ENCODE measurements at regions not wholly inside any gene's neighbourhood (a gene's known extent, or its start where the extent isn't known, plus 50 kb on each side); places are given as distances from the start of the nearest gene placed in this dataset.

- no peak for TF ChIP-seq CTCF (IDR thresholded peaks at IDR 0.05)
- no peak for TF ChIP-seq EP300 (IDR thresholded peaks at IDR 0.05; ENCODE audit: low read depth)
- no peak for TF ChIP-seq POLR2AphosphoS5 (IDR thresholded peaks at IDR 0.05)
- no peak for TF ChIP-seq POLR2A (IDR thresholded peaks at IDR 0.05)
These were observed 178.0 kb downstream of the ICOS start for GRCh38 chr2:204114295-204115136.
